Type B pancreatic cell (in vitro differentiated cells): ENCODE measurements at regions not wholly inside any gene's neighbourhood (a gene's known extent, or its start where the extent isn't known, plus 50 kb on each side); places are given as distances from the start of the nearest gene placed in this dataset.

ENCODE experiments used
- DNase-seq: peaks from one replicate; pipeline ENCODE4 v3.0.0; 2021; ENCODE audit warnings: mixed read lengths; ENCODE audit not compliant: unreplicated experiment; ENCODE audit errors: extremely low spot score
- H3K27ac Mint-ChIP-seq: 2 replicates; pipeline ENCODE4 v1.8.0; 2021; ENCODE audit warnings: mild to moderate bottlenecking, mixed read lengths
- H3K27me3 Mint-ChIP-seq: 2 replicates; pipeline ENCODE4 v1.8.0; 2021; ENCODE audit warnings: mixed read lengths
- H3K36me3 Mint-ChIP-seq: 2 replicates; pipeline ENCODE4 v1.8.0; 2021; ENCODE audit warnings: mixed read lengths
- H3K4me1 Mint-ChIP-seq: one replicate; pipeline ENCODE4 v1.8.0; 2021; ENCODE audit warnings: mixed read lengths; ENCODE audit not compliant: unreplicated experiment
- H3K4me3 Mint-ChIP-seq: 2 replicates; pipeline ENCODE4 v1.8.0; 2021; ENCODE audit warnings: mild to moderate bottlenecking, mixed read lengths
- H3K9me3 Mint-ChIP-seq: 2 replicates; pipeline ENCODE4 v1.8.0; 2021; ENCODE audit warnings: mixed read lengths
- CTCF ChIP-seq: fragments of 200-600 bp; sonication (generic); conservative IDR thresholded peaks from 2 replicates; pipeline ENCODE4 v1.5.0; 2021; ENCODE audit warnings: antibody characterized with exemption, mild to moderate bottlenecking

- no peaks in the 10 kb centered on the region for H3K4me1 Mint-ChIP-seq
- H3K27me3 Mint-ChIP-seq: no peaks in the 10 kb centered on the region
- peaks cover 5% of the 10 kb centered on the region for H3K9me3 Mint-ChIP-seq
- H3K36me3 Mint-ChIP-seq: no peaks in the 10 kb centered on the region
- H3K27ac Mint-ChIP-seq: no peak overlapping the region
- no peak overlapping the region for H3K4me3 Mint-ChIP-seq
- no peak for DNase-seq
- TF ChIP-seq CTCF: no peak
Measured at GRCh38 chr14:84129007-84129406, 1400.9 kb upstream of the FLRT2 start.

- Mint-ChIP-seq H3K4me1 (no peaks in the 10 kb centered on the region), H3K4me3 (no peak overlapping the region), H3K9me3 (peaks cover 5% of the 10 kb centered on the region), H3K27me3 (no peaks in the 10 kb centered on the region), H3K27ac (no peak overlapping the region), H3K36me3 (no peaks in the 10 kb centered on the region)
- TF ChIP-seq CTCF: no peak
- DNase-seq: no peak
Measured at GRCh38 chr14:84129941-84130340, 1400.0 kb upstream of the FLRT2 start.

- Mint-ChIP-seq H3K4me3 (no peak overlapping the region), H3K4me1 (no peaks in the 10 kb centered on the region), H3K36me3 (no peaks in the 10 kb centered on the region), H3K27me3 (no peaks in the 10 kb centered on the region), H3K27ac (no peak overlapping the region), H3K9me3 (peaks cover 8% of the 10 kb centered on the region)
- no peak for DNase-seq
- no peak for TF ChIP-seq CTCF
Measured at GRCh38 chr14:84131924-84132323, 1398.0 kb upstream of the FLRT2 start.

- Mint-ChIP-seq H3K9me3 (peaks cover 5% of the 10 kb centered on the region), H3K27me3 (no peaks in the 10 kb centered on the region), H3K27ac (no peak overlapping the region), H3K36me3 (no peaks in the 10 kb centered on the region), H3K4me1 (no peaks in the 10 kb centered on the region), H3K4me3 (no peak overlapping the region)
- no peak for DNase-seq
- TF ChIP-seq CTCF: no peak
Measured at GRCh38 chr14:84144166-84144565, 1385.8 kb upstream of the FLRT2 start.

- Mint-ChIP-seq H3K27me3 (no peaks in the 10 kb centered on the region), H3K9me3 (peaks cover 5% of the 10 kb centered on the region), H3K4me1 (no peaks in the 10 kb centered on the region), H3K4me3 (no peak overlapping the region), H3K27ac (no peak overlapping the region), H3K36me3 (peaks cover 5% of the 10 kb centered on the region)
- no peak for TF ChIP-seq CTCF
- no peak for DNase-seq
Measured at GRCh38 chr14:84152452-84152851, 1377.5 kb upstream of the FLRT2 start.

GRCh38 chr14:84162633-84163032 is 1367.3 kb upstream of the FLRT2 start:
- no peaks in the 10 kb centered on the region for H3K36me3 Mint-ChIP-seq
- peaks cover 3% of the 10 kb centered on the region for H3K27me3 Mint-ChIP-seq
- no peaks in the 10 kb centered on the region for H3K9me3 Mint-ChIP-seq
- no peak overlapping the region for H3K27ac Mint-ChIP-seq
- no peak for TF ChIP-seq CTCF
- H3K4me1 Mint-ChIP-seq: peaks cover 6% of the 10 kb centered on the region
- no peak overlapping the region for H3K4me3 Mint-ChIP-seq
- no peak for DNase-seq
